HG03280 (cell line): ENCODE measurements at regions not wholly inside any gene's neighbourhood (a gene's known extent, or its start where the extent isn't known, plus 50 kb on each side); places are given as distances from the start of the nearest gene placed in this dataset.
"Not testable (repeated sequence)": the region's sequence is repeated elsewhere in the genome, so short reads cannot be mapped to it uniquely, and the experiment has no call there.

ENCODE experiments used
- ATAC-seq: cut with Tn5 transposase; IDR thresholded peaks from one replicate; pipeline ENCODE4 v1.9.1; 2021; ENCODE audit warnings: mild to moderate bottlenecking, moderate library complexity; ENCODE audit not compliant: unreplicated experiment

DNA sequence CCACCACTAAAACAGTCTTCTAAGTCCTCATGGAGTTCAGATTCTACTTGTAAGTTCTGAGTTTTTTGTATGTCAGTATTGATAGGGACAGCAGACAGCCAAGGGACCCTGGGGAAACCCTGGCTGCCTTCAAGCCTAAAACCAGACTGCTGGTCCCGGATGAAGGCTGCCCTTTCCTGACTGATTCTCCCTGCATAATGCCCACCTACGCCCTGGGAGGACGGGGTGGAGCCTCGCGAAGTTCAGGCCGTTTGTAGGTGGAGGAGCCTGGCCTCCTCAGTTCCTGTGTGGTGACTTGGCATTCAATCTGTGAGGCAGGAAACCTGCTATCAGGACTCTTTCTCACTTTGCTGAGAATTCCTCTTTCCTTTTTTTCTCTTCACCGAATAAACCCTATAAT, 120.3 kb upstream of the LGSN start:
- ATAC-seq = no peak

DNA sequence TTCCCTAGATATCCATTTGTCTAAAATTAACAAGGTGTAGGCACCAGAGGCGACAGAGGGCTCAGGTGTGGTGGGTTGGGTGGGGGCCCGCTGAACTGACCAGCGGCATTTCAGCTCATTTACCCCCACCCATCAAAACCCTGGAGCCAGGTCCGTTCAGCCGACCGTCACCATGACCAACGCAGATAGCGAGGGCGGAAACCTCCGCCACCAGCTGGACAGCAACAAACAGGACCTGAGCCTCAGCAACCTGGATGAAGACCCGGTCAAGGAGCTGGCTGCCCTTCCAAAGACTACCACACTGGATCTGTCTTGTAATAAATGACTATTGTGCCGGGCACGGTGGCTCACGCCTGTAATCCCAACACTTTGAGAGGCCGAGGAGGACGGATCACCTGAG, 120.8 kb upstream of the LGSN start:
- ATAC-seq = no peak

DNA sequence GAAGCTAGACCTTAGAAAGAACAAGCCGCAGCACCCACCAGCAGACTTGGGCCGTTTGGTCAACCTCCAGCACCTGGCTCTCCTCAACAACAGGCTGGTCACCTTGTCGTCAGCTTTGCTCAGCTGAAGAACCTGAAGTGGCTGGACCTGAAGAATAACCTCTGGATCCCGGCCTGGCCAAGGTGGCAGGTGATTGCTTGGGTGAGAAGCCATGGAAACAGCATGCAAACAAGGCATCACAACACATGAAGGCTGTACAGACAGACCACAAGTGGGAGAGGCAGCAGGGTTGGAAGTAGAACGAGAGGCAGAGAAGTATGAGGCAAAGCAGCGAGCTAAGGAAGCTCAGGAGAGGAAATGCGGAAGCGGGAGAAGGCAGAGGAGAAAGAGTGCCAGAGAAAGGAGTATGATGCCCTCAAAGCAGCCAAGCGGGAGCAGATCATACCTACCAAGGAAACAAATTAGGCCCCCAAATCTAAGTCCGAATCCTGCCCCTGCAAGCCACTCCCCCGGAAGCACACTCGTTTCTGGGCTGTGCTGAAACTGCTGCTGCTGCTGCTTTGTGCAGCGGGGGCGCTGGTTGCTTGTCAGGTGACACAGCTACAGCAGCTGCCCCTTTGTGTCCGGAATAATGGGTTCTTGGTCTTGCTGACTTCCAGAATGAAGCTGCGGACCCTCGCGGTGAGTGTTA, 121.6 kb upstream of the LGSN start:
- no peak for ATAC-seq

DNA sequence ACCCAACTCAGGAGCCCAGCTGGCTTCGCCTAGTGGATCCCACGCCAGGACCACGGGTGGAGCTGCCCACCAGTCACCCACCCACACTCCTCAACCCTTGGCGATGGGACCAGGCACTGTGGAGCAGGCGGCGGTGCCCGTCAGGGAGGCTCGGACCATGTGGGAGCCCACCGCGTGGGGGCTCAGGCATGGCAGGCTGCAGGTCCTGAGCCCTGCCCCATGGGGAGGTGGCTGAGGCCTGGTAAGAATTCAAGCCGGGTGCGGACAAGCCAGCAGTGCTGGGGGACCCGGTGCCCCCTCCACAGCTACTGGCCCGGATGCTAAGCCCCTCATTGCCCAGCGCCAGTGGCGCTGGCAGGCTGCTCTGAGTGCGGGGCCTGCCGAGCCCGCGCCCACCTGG, 123.1 kb upstream of the LGSN start:
- ATAC-seq = no peak

DNA sequence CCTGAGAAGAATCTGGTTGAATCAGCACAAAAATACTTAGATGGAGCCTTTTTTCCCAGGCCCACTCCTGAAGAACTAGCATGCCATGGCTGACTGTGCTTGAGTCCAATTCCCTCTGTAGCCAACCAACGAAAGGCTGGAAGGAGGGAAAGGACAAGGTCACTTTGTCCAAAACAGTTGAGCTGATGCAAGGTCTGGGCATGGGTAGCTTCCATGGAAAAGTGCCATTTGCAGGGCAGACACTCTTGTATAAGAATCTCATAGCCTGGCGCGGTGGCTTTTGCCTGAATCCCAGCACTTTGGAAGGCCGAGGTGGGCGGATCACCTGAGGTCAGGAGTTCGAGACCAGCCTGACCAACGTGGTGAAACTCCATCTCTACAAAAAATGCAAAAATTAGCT, 125.0 kb upstream of the LGSN start:
- no peak for ATAC-seq

- no peak for ATAC-seq
Observed at GRCh38 chr6:63446405-63446804, 125.9 kb upstream of the LOC128125822 start.

GRCh38 chr6:63447134-63447533, 125.1 kb upstream of the LOC128125822 start:
- ATAC-seq = no peak

- ATAC-seq = no peak
Observed at GRCh38 chr6:63448229-63448628, 124.1 kb upstream of the LOC128125822 start.

- no peak for ATAC-seq
Observed at GRCh38 chr6:63449714-63450113, 122.6 kb upstream of the LOC128125822 start.

DNA sequence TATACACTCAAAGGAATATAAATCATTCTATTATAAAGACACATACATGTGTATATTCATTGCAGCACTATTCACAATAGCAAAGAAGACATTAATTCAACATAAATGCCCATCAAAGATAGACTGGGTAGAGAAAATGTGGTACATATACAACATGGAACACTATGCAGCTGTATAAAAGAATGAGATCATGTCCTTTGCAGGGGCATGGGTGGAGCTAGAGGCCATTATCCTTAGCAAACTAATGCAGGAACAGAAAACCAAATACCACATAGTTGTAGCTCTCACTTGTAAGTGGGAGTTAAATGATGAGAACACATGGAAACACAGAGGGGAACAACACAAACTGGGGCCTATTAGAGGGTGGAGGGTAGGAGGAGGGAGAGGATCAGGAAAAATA, 121.0 kb upstream of the LOC128125822 start:
- ATAC-seq = no peak

DNA sequence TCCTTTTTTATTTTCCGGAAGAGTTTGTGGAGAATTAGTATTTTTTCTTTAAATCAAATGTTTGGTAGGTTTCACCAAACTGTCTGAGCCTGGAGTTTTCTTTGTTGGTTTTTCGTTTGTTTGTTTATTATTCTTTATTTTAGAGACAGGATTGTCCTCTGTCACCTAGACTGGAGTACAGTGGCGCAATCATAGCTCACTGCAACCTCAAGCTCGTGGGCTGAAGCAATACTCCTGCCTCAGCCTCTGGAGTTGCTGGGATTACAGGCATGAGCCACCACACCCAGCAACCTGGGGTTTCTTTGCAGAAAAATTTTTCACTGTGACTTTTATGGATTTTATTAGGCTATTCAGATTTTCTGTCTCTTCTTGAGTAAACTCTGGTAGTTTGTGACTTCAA, 120.2 kb upstream of the LOC128125822 start:
- no peak for ATAC-seq

- no peak for ATAC-seq
Observed at GRCh38 chr6:63456734-63457133, 115.5 kb upstream of the LOC128125822 start.

DNA sequence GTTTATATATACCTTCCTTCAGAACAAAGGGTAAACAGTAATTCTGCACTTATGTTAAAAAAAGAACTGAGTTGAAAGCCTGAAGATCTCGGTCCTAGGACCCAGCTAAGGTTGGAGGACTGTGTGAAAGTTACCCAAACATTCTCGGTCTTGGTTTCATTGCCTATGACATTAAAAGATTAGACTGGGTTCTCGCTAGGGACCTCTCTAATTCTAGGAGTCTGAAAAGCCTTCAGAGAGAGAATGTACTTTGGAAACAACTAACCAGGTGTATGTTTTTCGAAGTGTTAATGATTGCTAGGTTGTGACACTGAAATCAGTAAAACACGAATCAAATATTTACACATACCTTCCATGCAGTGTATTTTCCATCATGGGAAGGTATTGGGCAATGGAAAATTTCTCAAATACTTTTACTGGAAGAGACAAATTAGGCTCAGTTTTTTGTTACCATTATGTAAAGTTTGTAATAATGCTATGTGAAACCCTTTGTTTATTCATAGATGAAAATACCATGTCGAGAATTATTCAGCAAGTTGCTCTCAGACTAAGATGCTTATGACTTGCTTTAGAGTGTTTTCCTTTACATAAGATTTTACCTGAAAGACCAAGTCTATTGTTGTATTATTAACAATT, 113.7 kb upstream of the LOC128125822 start:
- ATAC-seq = no peak

DNA sequence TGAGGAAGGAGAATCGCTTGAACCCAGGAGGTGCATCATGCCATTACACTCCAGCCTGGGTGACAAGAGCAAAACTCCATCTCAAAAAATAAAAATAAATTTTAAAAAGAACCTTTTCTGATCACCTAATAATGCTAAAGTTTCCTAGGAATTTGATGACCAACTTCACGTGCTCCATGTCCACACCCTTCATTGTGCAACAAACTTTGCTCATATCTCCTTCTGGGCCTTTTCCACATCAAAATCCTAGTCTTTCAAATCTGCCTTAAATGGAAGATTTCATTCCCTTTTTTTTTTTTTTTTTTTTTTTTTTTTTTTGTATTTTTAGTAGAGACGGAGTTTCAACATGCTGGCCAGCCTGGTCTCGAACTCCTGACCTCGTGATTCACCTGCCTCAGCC, 112.5 kb upstream of the LOC128125822 start:
- ATAC-seq = no peak

GRCh38 chr6:63460971-63461370, 111.3 kb upstream of the LOC128125822 start:
- ATAC-seq = no peak

GRCh38 chr6:63464060-63464459, 108.2 kb upstream of the LOC128125822 start:
- ATAC-seq = no peak

- ATAC-seq = no peak
Observed at GRCh38 chr6:63465750-63466149, 106.5 kb upstream of the LOC128125822 start.

- no peak for ATAC-seq
Observed at GRCh38 chr6:63466242-63466733, 106.0 kb upstream of the LOC128125822 start.

DNA sequence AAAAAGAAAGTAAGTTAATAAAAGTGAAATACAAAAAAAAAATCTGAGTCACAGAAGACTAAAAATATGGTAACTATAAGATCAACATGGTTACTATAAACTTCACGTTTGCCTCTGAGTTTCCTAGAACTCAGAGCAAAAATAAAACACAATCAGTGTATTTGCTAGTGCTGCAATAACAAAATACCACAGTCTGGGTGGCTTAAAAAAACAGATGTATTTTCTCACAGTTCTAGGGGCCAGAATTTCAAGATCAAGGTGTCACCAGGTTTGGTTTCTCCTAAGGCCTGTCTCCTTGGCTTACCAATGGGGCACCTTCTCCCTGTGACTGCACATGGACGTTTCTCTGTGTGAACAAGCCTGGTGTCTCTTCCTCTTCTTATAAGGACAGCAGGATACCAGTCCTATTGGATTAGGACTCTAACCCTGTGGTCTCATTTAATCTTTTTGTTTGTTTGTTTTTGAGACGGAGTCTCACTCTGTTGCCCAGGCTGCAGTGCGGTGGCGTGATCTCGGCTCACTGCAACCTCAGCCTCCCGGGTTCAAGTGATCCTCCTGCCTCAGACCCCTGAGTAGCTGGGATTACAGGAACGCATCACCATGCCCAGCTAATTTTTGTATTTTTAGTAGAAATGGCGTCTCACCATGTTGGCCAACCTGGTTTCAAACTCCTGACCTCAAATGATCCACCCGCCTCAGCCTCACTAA, 104.9 kb upstream of the LOC128125822 start:
- no peak for ATAC-seq

DNA sequence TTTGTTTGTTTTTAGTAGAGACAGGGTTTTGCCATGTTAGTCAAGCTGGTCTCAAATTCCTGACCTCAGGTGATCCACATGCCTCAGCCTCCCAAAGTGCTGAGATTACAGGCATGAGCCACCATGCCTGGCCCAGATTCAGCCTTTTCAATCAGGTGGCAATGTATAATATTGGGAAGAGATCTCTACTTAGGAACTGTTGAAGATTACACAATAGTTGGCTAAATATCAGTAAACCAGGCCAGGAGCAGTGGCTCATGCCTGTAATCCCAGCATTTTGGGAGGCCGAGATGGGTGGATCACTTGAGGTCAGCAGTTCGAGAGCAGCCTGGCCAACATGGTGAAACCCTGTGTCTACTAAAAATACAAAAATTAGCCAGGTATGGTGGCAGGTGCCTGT, 101.1 kb upstream of the LOC128125822 start:
- ATAC-seq = not testable (repeated sequence)

DNA sequence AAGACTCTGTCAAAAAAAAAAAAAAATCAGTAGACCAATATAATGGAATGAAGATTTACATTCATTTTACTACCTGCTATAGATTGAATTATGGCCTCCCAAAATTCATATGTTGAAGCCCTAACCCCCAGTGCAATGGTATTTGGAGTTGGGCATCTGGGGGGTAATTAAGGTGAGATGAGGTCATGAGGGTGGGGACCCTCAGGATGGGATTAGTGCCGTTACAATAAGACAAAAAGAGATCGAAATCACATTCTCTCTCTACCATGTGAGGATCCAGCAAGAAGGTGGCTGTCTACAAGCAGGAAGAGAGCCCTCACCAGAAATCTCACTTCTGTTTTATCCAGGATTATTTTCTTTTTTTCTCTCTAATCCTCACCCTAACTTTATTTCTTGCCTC, 100.6 kb upstream of the LOC128125822 start:
- no peak for ATAC-seq

DNA sequence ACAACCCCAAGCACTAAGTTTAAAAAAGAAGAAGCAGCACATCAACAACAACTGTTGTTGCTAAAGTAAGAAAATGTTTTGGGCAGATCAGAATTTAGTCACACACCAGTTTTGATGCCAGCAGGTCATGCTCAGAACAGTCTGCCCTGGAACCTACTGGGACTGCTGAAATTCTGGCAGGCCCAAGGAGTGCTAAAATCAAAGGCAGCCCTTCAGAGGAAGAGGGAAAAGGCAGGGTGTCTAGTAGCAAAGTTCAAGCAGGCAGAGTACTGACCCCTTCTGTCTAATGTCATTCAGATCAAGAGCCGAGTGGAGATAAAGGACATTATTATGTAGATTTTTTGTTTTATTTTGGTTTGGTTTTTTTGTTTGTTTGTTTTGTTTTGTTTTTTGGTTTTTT, 96.6 kb upstream of the LOC128125822 start:
- no peak for ATAC-seq
